Body of pancreas (tissue), 4 donors: ENCODE measurements at regions not wholly inside any gene's neighbourhood (a gene's known extent, or its start where the extent isn't known, plus 50 kb on each side); places are given as distances from the start of the nearest gene placed in this dataset.

Experiments used
- CTCF ChIP-seq, 7 experiments: fragments of 450-650 bp in 4 of 7; fragments of 200-600 bp in 3 of 7; sonication (generic) in 3 of 7; IDR thresholded peaks; one replicate each; pipeline ENCODE4 v1.5.1; 2016 to 2019; ENCODE audit warnings: antibody characterized with exemption in 7 of 7
- POLR2A ChIP-seq, 3 donors: fragments of 450-650 bp; IDR thresholded peaks; one replicate each; pipeline ENCODE4 v1.6.1; 2016; ENCODE audit warnings: antibody characterized with exemption in 3 of 3, mild to moderate bottlenecking in 2 of 3

DNA sequence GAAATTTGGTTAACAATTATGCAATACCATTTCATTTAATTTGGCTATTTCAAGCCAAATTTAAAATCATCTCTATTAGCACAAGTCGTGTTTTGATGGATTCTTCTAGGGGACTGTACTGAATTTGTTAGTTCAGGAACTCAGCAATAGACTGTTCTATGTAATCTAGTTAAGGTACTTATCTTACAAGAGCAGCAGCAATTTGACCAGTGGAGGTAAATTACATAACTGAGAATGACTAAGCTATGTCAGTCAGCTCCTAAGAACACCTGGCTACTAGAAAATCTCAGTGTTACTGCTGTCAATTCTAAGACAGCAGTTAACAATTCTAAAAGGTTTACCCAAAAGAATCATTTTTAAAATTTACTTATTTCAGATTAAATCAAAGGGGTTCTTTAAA, 513.9 kb upstream of the ZWINT start:
- TF ChIP-seq CTCF (IDR thresholded peaks at IDR 0.05) = no peak
- TF ChIP-seq POLR2A (IDR thresholded peaks at IDR 0.05) = no peak
